ENCODE measurements at regions not wholly inside any gene's neighbourhood (a gene's known extent, or its start where the extent isn't known, plus 50 kb on each side); places are given as distances from the start of the nearest gene placed in this dataset.

- no peak for TF ChIP-seq POLR2A (IDR thresholded peaks at IDR 0.05)
- TF ChIP-seq CTCF (IDR thresholded peaks at IDR 0.05) = no peak
Observed at GRCh38 chr6:19167251-19167650, 669.9 kb upstream of the ID4 start.

Data from lower leg skin (tissue), 3 donors.